RWPE2 (cell line): ENCODE measurements at regions not wholly inside any gene's neighbourhood (a gene's known extent, or its start where the extent isn't known, plus 50 kb on each side); places are given as distances from the start of the nearest gene placed in this dataset.
"Not testable (repeated sequence)": the region's sequence is repeated elsewhere in the genome, so short reads cannot be mapped to it uniquely, and the experiment has no call there.

Source experiments
- ATAC-seq: fragments of 200-7000 bp; cut with Tn5 transposase; 3 replicates; pipeline ENCODE4 v1.9.1; 2021; ENCODE audit warnings: low read depth
- DNase-seq: peaks from one replicate; pipeline ENCODE4 v3.0.0-alpha.2; 2020; ENCODE audit warnings: low spot score
- H3K27ac ChIP-seq: fragments of 450-650 bp; 2 replicates; pipeline ENCODE4 v1.5.1; 2017; ENCODE audit warnings: mild to moderate bottlenecking; ENCODE audit not compliant: poor library complexity, severe bottlenecking
- H3K27me3 ChIP-seq: fragments of 250-450 bp; sonication (Bioruptor Pico); 2 replicates; pipeline ENCODE4 v1.5.1; 2021; ENCODE audit warnings: mild to moderate bottlenecking, moderate library complexity; ENCODE audit not compliant: insufficient read depth, poor library complexity, severe bottlenecking
- H3K36me3 ChIP-seq: fragments of 250-450 bp; sonication (Bioruptor Pico); 2 replicates; pipeline ENCODE4 v1.5.1; 2020; ENCODE audit warnings: low read depth, mild to moderate bottlenecking, moderate library complexity
- H3K4me1 ChIP-seq: fragments of 250-450 bp; sonication (Bioruptor Pico); 2 replicates; pipeline ENCODE4 v1.5.1; 2021; ENCODE audit warnings: mild to moderate bottlenecking, moderate library complexity; ENCODE audit not compliant: insufficient read depth, poor library complexity, severe bottlenecking
- H3K4me3 ChIP-seq: fragments of 250-450 bp; sonication (Bioruptor Pico); 2 replicates; pipeline ENCODE4 v1.5.1; 2021; ENCODE audit warnings: mild to moderate bottlenecking, moderate library complexity; ENCODE audit not compliant: severe bottlenecking
- H3K9me3 ChIP-seq: fragments of 250-450 bp; sonication (Bioruptor Pico); 2 replicates; pipeline ENCODE4 v1.5.1; 2021; ENCODE audit warnings: mild to moderate bottlenecking, moderate library complexity; ENCODE audit not compliant: severe bottlenecking
- TF ChIP-seq, protein P1 (sequence below): fragments of 450-650 bp; IDR thresholded peaks from one replicate; pipeline ENCODE4 v1.5.1; 2017; ENCODE audit warnings: mild to moderate bottlenecking, moderate library complexity; ENCODE audit not compliant: poor library complexity, severe bottlenecking

DNA sequence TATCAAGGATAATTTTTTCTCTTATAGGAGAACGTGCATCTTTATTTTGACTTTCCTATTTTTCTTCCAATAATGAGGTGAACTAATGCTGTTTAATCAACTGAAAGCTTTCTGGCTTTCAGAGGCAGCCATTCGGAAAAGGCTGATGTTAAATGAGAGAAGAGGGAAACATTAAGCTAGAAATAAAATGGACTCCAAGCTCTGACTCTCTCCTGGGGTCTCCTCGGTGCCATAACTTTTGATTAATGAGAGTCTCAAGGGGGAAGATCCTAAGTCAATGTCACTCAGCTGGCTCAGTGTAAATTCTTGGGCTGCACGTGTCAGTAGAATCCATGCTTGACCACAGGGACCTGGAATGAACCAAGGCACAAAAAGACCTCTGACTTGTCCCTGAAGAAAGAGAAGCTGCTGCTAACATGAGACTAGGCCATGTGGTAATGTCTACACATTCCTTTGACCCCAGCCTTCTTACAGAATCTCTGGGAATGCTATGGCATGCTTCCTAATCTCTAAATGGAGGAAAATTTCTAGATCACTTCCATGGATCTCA, 152.2 kb upstream of the RFC3 start:
- TF ChIP-seq, protein P1, sequence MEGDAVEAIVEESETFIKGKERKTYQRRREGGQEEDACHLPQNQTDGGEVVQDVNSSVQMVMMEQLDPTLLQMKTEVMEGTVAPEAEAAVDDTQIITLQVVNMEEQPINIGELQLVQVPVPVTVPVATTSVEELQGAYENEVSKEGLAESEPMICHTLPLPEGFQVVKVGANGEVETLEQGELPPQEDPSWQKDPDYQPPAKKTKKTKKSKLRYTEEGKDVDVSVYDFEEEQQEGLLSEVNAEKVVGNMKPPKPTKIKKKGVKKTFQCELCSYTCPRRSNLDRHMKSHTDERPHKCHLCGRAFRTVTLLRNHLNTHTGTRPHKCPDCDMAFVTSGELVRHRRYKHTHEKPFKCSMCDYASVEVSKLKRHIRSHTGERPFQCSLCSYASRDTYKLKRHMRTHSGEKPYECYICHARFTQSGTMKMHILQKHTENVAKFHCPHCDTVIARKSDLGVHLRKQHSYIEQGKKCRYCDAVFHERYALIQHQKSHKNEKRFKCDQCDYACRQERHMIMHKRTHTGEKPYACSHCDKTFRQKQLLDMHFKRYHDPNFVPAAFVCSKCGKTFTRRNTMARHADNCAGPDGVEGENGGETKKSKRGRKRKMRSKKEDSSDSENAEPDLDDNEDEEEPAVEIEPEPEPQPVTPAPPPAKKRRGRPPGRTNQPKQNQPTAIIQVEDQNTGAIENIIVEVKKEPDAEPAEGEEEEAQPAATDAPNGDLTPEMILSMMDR: no peak
- Histone ChIP-seq H3K27ac (no peak overlapping the region), H3K9me3 (no peaks in the 10 kb centered on the region), H3K27me3 (no peaks in the 10 kb centered on the region), H3K36me3 (no peaks in the 10 kb centered on the region), H3K4me1 (no peaks in the 10 kb centered on the region), H3K4me3 (no peak overlapping the region)
- ATAC-seq (no peak), DNase-seq (no peak)

DNA sequence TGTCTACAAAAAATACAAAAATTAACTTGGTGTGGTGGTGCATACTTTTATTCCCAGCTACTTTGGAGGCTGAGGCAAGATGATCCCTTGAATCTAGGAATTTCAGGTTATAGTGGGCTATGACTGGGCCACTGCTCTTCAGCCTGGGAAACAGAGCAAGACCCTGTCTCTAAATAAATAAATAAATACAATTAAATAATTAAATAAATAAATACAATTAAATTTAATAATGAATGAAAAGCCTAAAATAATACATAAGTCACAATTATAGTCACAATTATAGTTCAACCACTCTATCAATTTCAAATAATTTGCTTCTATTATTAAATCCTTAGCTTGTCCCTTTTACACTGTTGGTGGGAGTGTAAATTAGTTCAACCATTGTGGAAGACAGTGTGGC, 146.4 kb upstream of the RFC3 start:
- no peak for ATAC-seq
- DNase-seq: no peak
- no peaks in the 10 kb centered on the region for H3K27me3 ChIP-seq
- H3K9me3 ChIP-seq: no peaks in the 10 kb centered on the region
- no peak overlapping the region for H3K27ac ChIP-seq
- TF ChIP-seq, protein P1: no peak
- H3K4me3 ChIP-seq: no peak overlapping the region
- H3K36me3 ChIP-seq: no peaks in the 10 kb centered on the region
- H3K4me1 ChIP-seq: no peaks in the 10 kb centered on the region

DNA sequence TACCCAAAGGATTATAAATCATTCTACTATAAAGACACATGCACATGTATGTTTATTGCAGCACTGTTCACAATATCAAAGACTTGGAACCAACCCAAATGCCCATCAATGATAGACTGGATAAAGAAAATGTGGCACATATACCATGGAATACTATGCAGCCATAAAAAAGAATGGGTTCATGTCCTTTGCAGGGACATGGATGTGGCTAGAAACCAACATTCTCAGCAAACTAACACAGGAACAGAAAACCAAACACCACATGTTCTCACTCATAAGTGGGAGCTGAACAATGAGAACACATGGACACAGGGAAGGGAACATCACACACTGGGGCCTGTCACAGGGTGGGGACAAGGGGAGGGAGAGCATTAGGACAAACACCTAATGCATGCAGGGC, 145.9 kb upstream of the RFC3 start:
- not testable (repeated sequence) for DNase-seq, H3K4me1 ChIP-seq, H3K27me3 ChIP-seq, H3K27ac ChIP-seq, H3K4me3 ChIP-seq, H3K9me3 ChIP-seq, H3K36me3 ChIP-seq, ATAC-seq

DNA sequence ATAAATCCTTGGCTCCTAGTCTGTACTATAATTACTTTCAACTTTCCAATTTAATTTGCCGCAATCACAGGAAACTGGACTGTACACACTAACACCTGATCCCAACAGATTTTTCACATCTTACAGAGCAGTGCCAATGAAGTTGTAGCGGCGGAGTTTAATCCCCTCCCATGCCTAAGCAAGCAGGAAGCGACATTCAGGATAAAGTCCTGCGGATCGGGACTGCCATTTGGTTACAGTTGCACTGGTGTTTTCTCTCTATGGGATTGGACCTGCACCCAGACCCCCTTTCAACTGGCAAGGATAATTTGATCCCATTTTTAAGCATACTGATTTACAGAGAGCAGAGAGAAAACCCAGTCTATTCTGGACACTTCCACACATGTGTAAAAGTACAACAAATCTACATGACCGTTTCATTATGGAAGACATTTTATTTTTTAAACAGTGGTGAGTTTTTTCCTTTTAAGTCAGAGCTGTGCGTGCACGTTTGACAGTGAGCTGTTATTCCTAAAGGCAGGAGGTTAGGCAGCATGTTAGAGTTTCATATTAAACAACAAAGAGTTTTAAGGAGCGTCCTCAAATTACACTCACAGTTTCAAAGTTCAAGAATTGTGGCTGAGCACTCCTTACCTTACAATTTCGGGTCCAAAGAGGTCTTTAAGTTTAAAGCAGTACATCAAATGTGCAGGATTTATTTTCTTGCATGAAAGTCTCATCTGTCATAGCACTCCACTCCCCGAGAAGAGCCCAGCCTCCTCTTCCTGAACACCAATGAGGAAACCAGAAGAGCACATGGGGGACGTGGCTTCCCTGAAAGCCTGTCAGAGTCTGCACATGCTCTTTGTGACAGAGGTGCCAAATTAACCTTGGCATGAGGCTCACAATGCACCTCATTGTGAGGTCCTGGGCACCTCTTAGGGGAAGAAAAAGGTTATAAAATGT, 141.6 kb upstream of the RFC3 start:
- no peak overlapping the region for H3K27ac ChIP-seq
- no peaks in the 10 kb centered on the region for H3K27me3 ChIP-seq
- ATAC-seq: peak; percentile 54; the same call in 1 of the 3 replicates
- TF ChIP-seq, protein P1: no peak
- H3K4me3 ChIP-seq: no peak overlapping the region
- DNase-seq: no peak
- no peaks in the 10 kb centered on the region for H3K9me3 ChIP-seq
- H3K36me3 ChIP-seq: no peaks in the 10 kb centered on the region
- H3K4me1 ChIP-seq: no peaks in the 10 kb centered on the region

GRCh38 chr13:33677215-33677614, 140.7 kb upstream of the RFC3 start:
- no peak for DNase-seq
- H3K27me3 ChIP-seq: no peaks in the 10 kb centered on the region

More at GRCh38 chr13:33677215-33677614, 140.7 kb upstream of the RFC3 start:
- Histone ChIP-seq H3K27ac (no peak overlapping the region), H3K4me1 (no peaks in the 10 kb centered on the region), H3K36me3 (no peaks in the 10 kb centered on the region), H3K4me3 (no peak overlapping the region), H3K9me3 (no peaks in the 10 kb centered on the region)
- ATAC-seq: no peak
- TF ChIP-seq, protein P1: no peak
